ENCODE measurements at regions not wholly inside any gene's neighbourhood (a gene's known extent, or its start where the extent isn't known, plus 50 kb on each side); places are given as distances from the start of the nearest gene placed in this dataset.

- TF ChIP-seq CTCF (IDR thresholded peaks at IDR 0.05) (no peak), EP300 (IDR thresholded peaks at IDR 0.05) (no peak)
Measured at GRCh38 chr11:134819041-134819440, 407.0 kb upstream of the B3GAT1 start.

Data from sigmoid colon (tissue), 4 donors.